ENCODE measurements at regions not wholly inside any gene's neighbourhood (a gene's known extent, or its start where the extent isn't known, plus 50 kb on each side); places are given as distances from the start of the nearest gene placed in this dataset.
"Not testable (repeated sequence)": the region's sequence is repeated elsewhere in the genome, so short reads cannot be mapped to it uniquely, and the experiment has no call there.

- H3K4me1 ChIP-seq (ENCODE audit: control insufficient read depth in 1 of 2, extremely low read depth in 1 of 2, insufficient read depth in 2 of 2, low read length in 2 of 2); H3K36me3 Mint-ChIP-seq; H3K9me3 ChIP-seq; H3K27me3 ChIP-seq (replicated peaks in 1 of 2; ENCODE audit: control insufficient read depth in 2 of 2, extremely low read depth in 1 of 2, insufficient read depth in 2 of 2, low read length in 1 of 2); CTCF ChIA-PET; H3K27ac Mint-ChIP-seq; H3K36me3 ChIP-seq (ENCODE audit: control insufficient read depth in 2 of 2, extremely low read depth in 1 of 2, insufficient read depth in 1 of 2, low read length in 1 of 2); POLR2A ChIA-PET; H3K27ac ChIP-seq (ENCODE audit: low read length); H3K27me3 Mint-ChIP-seq; H3K4me3 Mint-ChIP-seq; H3K9me3 Mint-ChIP-seq; DNase-seq; H3K4me3 ChIP-seq (ENCODE audit: control insufficient read depth in 1 of 2, extremely low read depth in 1 of 2, low read length in 1 of 2); H3K4me1 Mint-ChIP-seq; ATAC-seq (replicated peaks in 1 of 4): not testable (repeated sequence)
- 82% methylated on average over 2 of the region's 6 CpGs for WGBS (ENCODE audit: insufficient coverage)
Measured at GRCh38 chr2:111582090-111582489, 301.9 kb downstream of the ANAPC1 start.

GRCh38 chr2:111583480-111583879, 300.5 kb downstream of the ANAPC1 start:
- POLR2A ChIA-PET; H3K4me3 ChIP-seq (ENCODE audit: control insufficient read depth in 1 of 2, extremely low read depth in 1 of 2, low read length in 1 of 2); H3K36me3 ChIP-seq (ENCODE audit: control insufficient read depth in 2 of 2, extremely low read depth in 1 of 2, insufficient read depth in 1 of 2, low read length in 1 of 2); H3K4me1 ChIP-seq (ENCODE audit: control insufficient read depth in 1 of 2, extremely low read depth in 1 of 2, insufficient read depth in 2 of 2, low read length in 2 of 2); H3K27ac ChIP-seq (ENCODE audit: low read length); H3K27ac Mint-ChIP-seq; H3K4me1 Mint-ChIP-seq; ATAC-seq (replicated peaks in 1 of 4); DNase-seq; H3K4me3 Mint-ChIP-seq; H3K27me3 ChIP-seq (replicated peaks in 1 of 2; ENCODE audit: control insufficient read depth in 2 of 2, extremely low read depth in 1 of 2, insufficient read depth in 2 of 2, low read length in 1 of 2); H3K36me3 Mint-ChIP-seq; H3K27me3 Mint-ChIP-seq; CTCF ChIA-PET; H3K9me3 ChIP-seq; H3K9me3 Mint-ChIP-seq: not testable (repeated sequence)
- WGBS (ENCODE audit: insufficient coverage): no CpG with 5 or more reads among the region's 3 CpGs

GRCh38 chr2:111584540-111584939, 299.5 kb downstream of the ANAPC1 start:
- H3K36me3 ChIP-seq (ENCODE audit: control insufficient read depth in 2 of 2, extremely low read depth in 1 of 2, insufficient read depth in 1 of 2, low read length in 1 of 2); H3K36me3 Mint-ChIP-seq; H3K4me1 Mint-ChIP-seq; H3K4me3 ChIP-seq (ENCODE audit: control insufficient read depth in 1 of 2, extremely low read depth in 1 of 2, low read length in 1 of 2); DNase-seq; H3K4me3 Mint-ChIP-seq; H3K27ac ChIP-seq (ENCODE audit: low read length); H3K27me3 Mint-ChIP-seq; ATAC-seq (replicated peaks in 1 of 4); H3K9me3 ChIP-seq; CTCF ChIA-PET; H3K27me3 ChIP-seq (replicated peaks in 1 of 2; ENCODE audit: control insufficient read depth in 2 of 2, extremely low read depth in 1 of 2, insufficient read depth in 2 of 2, low read length in 1 of 2); H3K27ac Mint-ChIP-seq; POLR2A ChIA-PET; H3K4me1 ChIP-seq (ENCODE audit: control insufficient read depth in 1 of 2, extremely low read depth in 1 of 2, insufficient read depth in 2 of 2, low read length in 2 of 2); H3K9me3 Mint-ChIP-seq: not testable (repeated sequence)
- WGBS (ENCODE audit: insufficient coverage): no CpG with 5 or more reads among the region's 2 CpGs

- not testable (repeated sequence) for H3K4me1 Mint-ChIP-seq
Measured at GRCh38 chr2:111584950-111585349, 299.0 kb downstream of the ANAPC1 start.

GRCh38 chr2:111586014-111586413, 298.0 kb downstream of the ANAPC1 start:
- CTCF ChIA-PET; H3K9me3 ChIP-seq; ATAC-seq (replicated peaks in 1 of 4); H3K4me3 Mint-ChIP-seq; H3K4me1 ChIP-seq (ENCODE audit: control insufficient read depth in 1 of 2, extremely low read depth in 1 of 2, insufficient read depth in 2 of 2, low read length in 2 of 2); H3K36me3 Mint-ChIP-seq; H3K36me3 ChIP-seq (ENCODE audit: control insufficient read depth in 2 of 2, extremely low read depth in 1 of 2, insufficient read depth in 1 of 2, low read length in 1 of 2); H3K4me3 ChIP-seq (ENCODE audit: control insufficient read depth in 1 of 2, extremely low read depth in 1 of 2, low read length in 1 of 2); H3K9me3 Mint-ChIP-seq; H3K27me3 ChIP-seq (replicated peaks in 1 of 2; ENCODE audit: control insufficient read depth in 2 of 2, extremely low read depth in 1 of 2, insufficient read depth in 2 of 2, low read length in 1 of 2); H3K27ac Mint-ChIP-seq; POLR2A ChIA-PET; DNase-seq; H3K4me1 Mint-ChIP-seq; H3K27ac ChIP-seq (ENCODE audit: low read length); H3K27me3 Mint-ChIP-seq: not testable (repeated sequence)
- no CpG with 5 or more reads among the region's 2 CpGs for WGBS (ENCODE audit: insufficient coverage)

More at GRCh38 chr2:111584950-111585349, 299.0 kb downstream of the ANAPC1 start:
- CTCF ChIA-PET; H3K36me3 ChIP-seq (ENCODE audit: control insufficient read depth in 2 of 2, extremely low read depth in 1 of 2, insufficient read depth in 1 of 2, low read length in 1 of 2); H3K9me3 ChIP-seq; H3K27me3 ChIP-seq (replicated peaks in 1 of 2; ENCODE audit: control insufficient read depth in 2 of 2, extremely low read depth in 1 of 2, insufficient read depth in 2 of 2, low read length in 1 of 2); ATAC-seq (replicated peaks in 1 of 4); H3K27me3 Mint-ChIP-seq; POLR2A ChIA-PET; H3K4me3 Mint-ChIP-seq; H3K9me3 Mint-ChIP-seq; H3K27ac ChIP-seq (ENCODE audit: low read length); H3K4me1 ChIP-seq (ENCODE audit: control insufficient read depth in 1 of 2, extremely low read depth in 1 of 2, insufficient read depth in 2 of 2, low read length in 2 of 2); H3K27ac Mint-ChIP-seq; H3K36me3 Mint-ChIP-seq; H3K4me3 ChIP-seq (ENCODE audit: control insufficient read depth in 1 of 2, extremely low read depth in 1 of 2, low read length in 1 of 2); DNase-seq: not testable (repeated sequence)
- WGBS (ENCODE audit: insufficient coverage): no CpG with 5 or more reads among the region's 6 CpGs

GRCh38 chr2:111595072-111595471, 288.9 kb downstream of the ANAPC1 start:
- DNase-seq; H3K27ac ChIP-seq (ENCODE audit: low read length); H3K36me3 ChIP-seq (ENCODE audit: control insufficient read depth in 2 of 2, extremely low read depth in 1 of 2, insufficient read depth in 1 of 2, low read length in 1 of 2); H3K4me1 ChIP-seq (ENCODE audit: control insufficient read depth in 1 of 2, extremely low read depth in 1 of 2, insufficient read depth in 2 of 2, low read length in 2 of 2); H3K36me3 Mint-ChIP-seq; H3K27me3 Mint-ChIP-seq; H3K4me1 Mint-ChIP-seq; H3K9me3 ChIP-seq; H3K27me3 ChIP-seq (replicated peaks in 1 of 2; ENCODE audit: control insufficient read depth in 2 of 2, extremely low read depth in 1 of 2, insufficient read depth in 2 of 2, low read length in 1 of 2); CTCF ChIA-PET; ATAC-seq (replicated peaks in 1 of 4); H3K4me3 Mint-ChIP-seq; H3K4me3 ChIP-seq (ENCODE audit: control insufficient read depth in 1 of 2, extremely low read depth in 1 of 2, low read length in 1 of 2); H3K9me3 Mint-ChIP-seq; POLR2A ChIA-PET; H3K27ac Mint-ChIP-seq: not testable (repeated sequence)
- WGBS (ENCODE audit: insufficient coverage): no CpG with 5 or more reads among the region's 7 CpGs

GRCh38 chr2:111596808-111597705, 286.9 kb downstream of the ANAPC1 start:
- H3K27ac Mint-ChIP-seq; H3K4me3 Mint-ChIP-seq; POLR2A ChIA-PET; H3K27me3 Mint-ChIP-seq; CTCF ChIA-PET; H3K27me3 ChIP-seq (replicated peaks in 1 of 2; ENCODE audit: control insufficient read depth in 2 of 2, extremely low read depth in 1 of 2, insufficient read depth in 2 of 2, low read length in 1 of 2); H3K36me3 Mint-ChIP-seq; H3K27ac ChIP-seq (ENCODE audit: low read length); H3K9me3 Mint-ChIP-seq; H3K9me3 ChIP-seq; H3K36me3 ChIP-seq (ENCODE audit: control insufficient read depth in 2 of 2, extremely low read depth in 1 of 2, insufficient read depth in 1 of 2, low read length in 1 of 2); H3K4me1 ChIP-seq (ENCODE audit: control insufficient read depth in 1 of 2, extremely low read depth in 1 of 2, insufficient read depth in 2 of 2, low read length in 2 of 2); ATAC-seq (replicated peaks in 1 of 4); H3K4me1 Mint-ChIP-seq; DNase-seq; H3K4me3 ChIP-seq (ENCODE audit: control insufficient read depth in 1 of 2, extremely low read depth in 1 of 2, low read length in 1 of 2): not testable (repeated sequence)
- WGBS (ENCODE audit: insufficient coverage): no CpG with 5 or more reads among the region's 4 CpGs

All from T-cell (primary cell).